Ovary (tissue), 7 donors: ENCODE measurements at regions not wholly inside any gene's neighbourhood (a gene's known extent, or its start where the extent isn't known, plus 50 kb on each side); places are given as distances from the start of the nearest gene placed in this dataset.
"Not testable (repeated sequence)": the region's sequence is repeated elsewhere in the genome, so short reads cannot be mapped to it uniquely, and the experiment has no call there.

Experiments used
- DNase-seq, 5 donors: peaks; one replicate each; pipeline ENCODE4 v3.0.0-alpha.2; 2019 to 2020
- H3K27ac ChIP-seq, 2 donors: fragments of 200-600 bp; one replicate each; pipeline versions ENCODE4 v1.5.1 to v1.8.0; 2019 to 2022
- H3K27me3 ChIP-seq: fragments of 200-600 bp; one replicate; pipeline ENCODE4 v1.8.0; 2022
- H3K36me3 ChIP-seq: fragments of 200-600 bp; sonication (generic); one replicate; pipeline ENCODE4 v1.5.1; 2019
- H3K4me1 ChIP-seq: one replicate; pipeline ENCODE4 v1.8.1; 2013; ENCODE audit warnings: mild to moderate bottlenecking, moderate library complexity; ENCODE audit not compliant: insufficient read depth
- H3K4me3 ChIP-seq: fragments of 200-600 bp; sonication (generic); one replicate; pipeline ENCODE4 v1.5.1; 2017
- H3K9me3 ChIP-seq, 2 donors: fragments of 200-600 bp in 1 of 2; sonication (generic) in 1 of 2; one replicate each; pipeline versions ENCODE4 v1.5.1 to v1.8.1; 2013 to 2019; ENCODE audit warnings: mild to moderate bottlenecking in 1 of 2, moderate library complexity in 1 of 2
- EP300 ChIP-seq: sonication (generic); formaldehyde crosslinking; IDR thresholded peaks from one replicate; pipeline ENCODE4 v1.6.1; 2017; ENCODE audit warnings: antibody characterized with exemption
- POLR2A ChIP-seq: fragments of 450-650 bp; IDR thresholded peaks from one replicate; pipeline ENCODE4 v1.6.1; 2017; ENCODE audit warnings: antibody characterized with exemption, mild to moderate bottlenecking, moderate library complexity
- WGBS, 3 donors: extraction: QIAGEN DNeasy Blood & Tissue Kit in 1 of 3; methylation state at CpG; one replicate each; pipeline versions ENCODE4 v1.1.5 to v1.1.7; 2013 to 2017; 5-methylcytosine and 5-hydroxymethylcytosine counted together
- intact Hi-C, 4 donors: fragments of 100-400 bp; cut with DNase I; formaldehyde crosslinking; loops; one replicate each; pipeline versions ENCODE4 v1.11.0 to v1.15.1; 2022 to 2023
- TF ChIP-seq, protein P1 (sequence below), 3 donors: fragments of 450-650 bp in 2 of 3; fragments of 200-600 bp in 1 of 3; IDR thresholded peaks; one replicate each; pipeline versions ENCODE4 v1.5.1 to v1.8.0; 2016 to 2022; ENCODE audit warnings: antibody characterized with exemption in 3 of 3, mild to moderate bottlenecking in 1 of 3
- donor health status: DM: no; HTN: no; CAD: no; lungs with moderate emphysema.
- donor health status: DM: no; HTN: no; CAD: no.
- donor health status: Bipolar disorder and iron deficiency.
- donor health status: DM: no; HTN: no; CAD: no.
- donor health status: DM: yes; HTN: yes; CAD: no.

- intact Hi-C loops = loop anchor here in 1 of 4 donors (10.0 kb wide), 2 partner anchors 86 to 286 kb away; no protein-coding TSS in a partner anchor
- WGBS, 3 donors = 85 to 87% (median 87%) methylated on average over 5 of the region's 5 CpGs
- Histone ChIP-seq H3K27me3 (no peaks in the 10 kb centered on the region), H3K4me3 (no peak overlapping the region), H3K4me1 (peaks cover 4% of the 10 kb centered on the region), H3K9me3 (no peaks in the 10 kb centered on the region), H3K27ac (no peak overlapping the region), H3K36me3 (no peaks in the 10 kb centered on the region)
- no peak for TF ChIP-seq POLR2A
- no peak for TF ChIP-seq EP300
- TF ChIP-seq, protein P1, sequence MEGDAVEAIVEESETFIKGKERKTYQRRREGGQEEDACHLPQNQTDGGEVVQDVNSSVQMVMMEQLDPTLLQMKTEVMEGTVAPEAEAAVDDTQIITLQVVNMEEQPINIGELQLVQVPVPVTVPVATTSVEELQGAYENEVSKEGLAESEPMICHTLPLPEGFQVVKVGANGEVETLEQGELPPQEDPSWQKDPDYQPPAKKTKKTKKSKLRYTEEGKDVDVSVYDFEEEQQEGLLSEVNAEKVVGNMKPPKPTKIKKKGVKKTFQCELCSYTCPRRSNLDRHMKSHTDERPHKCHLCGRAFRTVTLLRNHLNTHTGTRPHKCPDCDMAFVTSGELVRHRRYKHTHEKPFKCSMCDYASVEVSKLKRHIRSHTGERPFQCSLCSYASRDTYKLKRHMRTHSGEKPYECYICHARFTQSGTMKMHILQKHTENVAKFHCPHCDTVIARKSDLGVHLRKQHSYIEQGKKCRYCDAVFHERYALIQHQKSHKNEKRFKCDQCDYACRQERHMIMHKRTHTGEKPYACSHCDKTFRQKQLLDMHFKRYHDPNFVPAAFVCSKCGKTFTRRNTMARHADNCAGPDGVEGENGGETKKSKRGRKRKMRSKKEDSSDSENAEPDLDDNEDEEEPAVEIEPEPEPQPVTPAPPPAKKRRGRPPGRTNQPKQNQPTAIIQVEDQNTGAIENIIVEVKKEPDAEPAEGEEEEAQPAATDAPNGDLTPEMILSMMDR (IDR thresholded peaks at IDR 0.05) = no peak
- DNase-seq = no peak
These were observed 225.3 kb upstream of the SERP2 start for GRCh38 chr13:44148159-44148914.

DNA sequence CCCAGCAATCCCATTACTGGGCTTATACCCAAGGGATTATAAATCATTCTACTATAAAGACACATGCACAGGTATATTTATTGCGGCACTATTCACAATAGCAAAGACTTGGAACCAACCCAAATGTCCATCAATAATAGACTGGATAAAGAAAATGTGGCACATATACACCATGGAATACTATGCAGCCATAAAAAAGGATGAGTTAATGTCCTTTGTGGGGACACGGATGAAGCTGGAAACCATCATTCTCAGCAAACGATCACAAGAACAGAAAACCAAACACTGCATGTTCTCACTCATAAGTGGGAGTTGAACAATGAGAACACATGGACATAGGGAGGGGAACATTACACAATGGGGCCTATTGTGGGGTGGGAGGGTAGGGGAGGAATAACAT lies 224.4 kb upstream of the SERP2 start:
- DNase-seq, H3K4me3 ChIP-seq, H3K27me3 ChIP-seq, H3K4me1 ChIP-seq, H3K9me3 ChIP-seq, H3K36me3 ChIP-seq, H3K27ac ChIP-seq: not testable (repeated sequence)
- intact Hi-C loops = loop anchor here in 1 of 4 donors (10.0 kb wide), 2 partner anchors 86 to 286 kb away; no protein-coding TSS in a partner anchor
- WGBS, 3 donors = 86 to 93% (median 90%) methylated on average over 3 of the region's 3 CpGs

DNA sequence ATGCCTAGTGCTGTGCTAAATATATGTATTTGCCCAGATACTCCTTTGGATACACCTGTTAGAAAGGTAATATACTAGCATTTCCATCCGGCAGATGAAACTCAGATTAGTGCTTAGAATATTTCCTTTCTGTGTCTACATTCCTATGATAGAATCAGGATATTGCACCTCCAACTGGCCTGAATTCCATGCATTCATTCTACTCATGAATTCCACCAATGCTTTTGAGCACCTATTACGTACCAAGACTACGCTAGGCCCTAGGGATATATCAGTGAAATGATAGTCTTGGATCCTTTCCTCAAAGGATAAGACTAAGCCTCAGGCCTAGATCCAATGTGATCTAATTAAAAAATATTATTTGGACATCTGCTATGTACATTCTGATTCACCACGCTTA lies 223.8 kb upstream of the SERP2 start:
- Histone ChIP-seq H3K36me3 (no peaks in the 10 kb centered on the region), H3K9me3 (no peaks in the 10 kb centered on the region), H3K4me1 (no peaks in the 10 kb centered on the region), H3K27ac (no peak overlapping the region), H3K4me3 (no peak overlapping the region), H3K27me3 (no peaks in the 10 kb centered on the region)
- DNase-seq = no peak
- WGBS, 3 donors = 97 to 99% (median 98%) methylated on average over 4 of the region's 4 CpGs
- intact Hi-C loops = loop anchor here in 1 of 4 donors (10.0 kb wide), 2 partner anchors 85 to 285 kb away; no protein-coding TSS in a partner anchor
- no peak for TF ChIP-seq POLR2A
- TF ChIP-seq, protein P1 (IDR thresholded peaks at IDR 0.05) = no peak
- no peak for TF ChIP-seq EP300

GRCh38 chr13:44151474-44151873 lies 222.2 kb upstream of the SERP2 start:
- no peak for DNase-seq
- H3K4me3 ChIP-seq = no peak overlapping the region
- H3K27ac ChIP-seq = no peak overlapping the region
- TF ChIP-seq EP300 (no peak), POLR2A (no peak)
- TF ChIP-seq, protein P1 (IDR thresholded peaks at IDR 0.05) = no peak
- H3K27me3 ChIP-seq = no peaks in the 10 kb centered on the region
- intact Hi-C loops = no loop called here
- peaks cover 6% of the 10 kb centered on the region for H3K4me1 ChIP-seq
- H3K36me3 ChIP-seq = no peaks in the 10 kb centered on the region
- WGBS, 3 donors = 89 to 94% (median 93%) methylated on average over 2 of the region's 2 CpGs
- no peaks in the 10 kb centered on the region for H3K9me3 ChIP-seq

GRCh38 chr13:44153496-44153895 lies 220.1 kb upstream of the SERP2 start:
- H3K9me3 ChIP-seq = no peaks in the 10 kb centered on the region
- 79 to 83% (median 80%) methylated on average over 4 of the region's 4 CpGs for WGBS, 3 donors
- intact Hi-C loops = no loop called here
- no peak overlapping the region for H3K27ac ChIP-seq
- no peaks in the 10 kb centered on the region for H3K36me3 ChIP-seq
- TF ChIP-seq POLR2A (no peak), EP300 (no peak)
- TF ChIP-seq, protein P1 (IDR thresholded peaks at IDR 0.05) = no peak
- DNase-seq = no peak
- H3K4me1 ChIP-seq = peaks cover 6% of the 10 kb centered on the region
- H3K4me3 ChIP-seq = no peak overlapping the region
- H3K27me3 ChIP-seq = no peaks in the 10 kb centered on the region
